Kidney (tissue), 13 donors: ENCODE measurements at regions not wholly inside any gene's neighbourhood (a gene's known extent, or its start where the extent isn't known, plus 50 kb on each side); places are given as distances from the start of the nearest gene placed in this dataset.
A peak's percentile ranks its signal among the peaks of the same experiment; 100 is the strongest.

Experiments used
- DNase-seq, 5 donors: peaks; one replicate each; pipeline ENCODE4 v3.0.0-alpha.2; 2013 to 2020
- FAIRE-seq: peaks from 2 replicates; lab custom pipeline; 2012; peaks lifted over from hg19 to GRCh38; lab: Jason Lieb, UNC
- H3K27ac ChIP-seq, 2 donors: one replicate each; pipeline ENCODE4 v1.7.0; 2013; ENCODE audit warnings: low read depth in 2 of 2, low read length in 2 of 2, inconsistent platforms in 1 of 2
- H3K27me3 ChIP-seq: one replicate; pipeline ENCODE4 v1.7.1; 2013; ENCODE audit warnings: low read length, inconsistent platforms; ENCODE audit not compliant: control insufficient read depth, insufficient read depth
- H3K36me3 ChIP-seq, 3 donors: one replicate each; pipeline versions ENCODE4 v1.7.0 to v1.7.1; 2013; ENCODE audit warnings: low read length in 3 of 3, control low read depth in 1 of 3, inconsistent platforms in 1 of 3; ENCODE audit not compliant: insufficient read depth in 3 of 3, control insufficient read depth in 2 of 3
- H3K4me1 ChIP-seq, 3 donors: one replicate each; pipeline versions ENCODE4 v1.7.0 to v1.7.1; 2013; ENCODE audit warnings: low read length in 3 of 3, inconsistent platforms in 1 of 3, low read depth in 1 of 3; ENCODE audit not compliant: control insufficient read depth in 2 of 3, insufficient read depth in 2 of 3
- H3K4me3 ChIP-seq, 3 donors: one replicate each; pipeline versions ENCODE4 v1.7.0 to v1.8.1; 2013; ENCODE audit warnings: low read length in 3 of 3, control low read depth in 1 of 3, inconsistent platforms in 1 of 3
- H3K9ac ChIP-seq, 3 donors: one replicate each; pipeline versions ENCODE4 v1.7.0 to v1.7.1; 2013; ENCODE audit warnings: low read length in 3 of 3, control low read depth in 1 of 3, inconsistent platforms in 1 of 3
- H3K9me3 ChIP-seq, 3 donors: one replicate each; pipeline versions ENCODE4 v1.7.0 to v1.7.1; 2013; ENCODE audit warnings: low read length in 3 of 3, control low read depth in 1 of 3, inconsistent platforms in 1 of 3; ENCODE audit not compliant: control insufficient read depth in 2 of 3, insufficient read depth in 1 of 3
- CTCF ChIP-seq: IDR thresholded peaks from 3 replicates; pipeline ENCODE4 v1.5.1; 2012; ENCODE audit warnings: mild to moderate bottlenecking, moderate library complexity, borderline replicate concordance; ENCODE audit not compliant: insufficient read depth; ENCODE audit errors: extremely low read depth
- intact Hi-C: fragments of 100-400 bp; cut with DNase I; formaldehyde crosslinking; loops from one replicate; pipeline ENCODE4 v1.11.1; 2022
- donor health status: control.
- donor health status: control.
- donor health status: control.
- donor health status: control.
- donor health status: control.
- donor health status: DM: yes; HTN: yes; CAD: no.
- donor health status: Normal renal cell carcinoma (clear cell type).

GRCh38 chr3:197373096-197373495 lies 74.7 kb upstream of the DLG1 start:
- Histone ChIP-seq H3K9me3 (no peaks in the 10 kb centered on the region), H3K27me3 (no peaks in the 10 kb centered on the region), H3K4me3 (no peak overlapping the region), H3K36me3 (no peaks in the 10 kb centered on the region), H3K4me1 (peaks cover 0 to 3% (median 0%) of the 10 kb centered on the region in 3 donors), H3K9ac (no peak overlapping the region), H3K27ac (no peak overlapping the region)
- no peak for TF ChIP-seq CTCF
- intact Hi-C loops: no loop called here
- DNase-seq: peak in 1 of 5 donors; percentile 22
- no peak for FAIRE-seq

GRCh38 chr3:197372047-197372661 lies 73.7 kb upstream of the DLG1 start:
- no peak for FAIRE-seq
- no peak overlapping the region for H3K4me3 ChIP-seq
- no peak overlapping the region for H3K27ac ChIP-seq
- no peaks in the 10 kb centered on the region for H3K36me3 ChIP-seq
- peak in 4 of 5 donors; percentile 41 to 88 (median 66) for DNase-seq
- TF ChIP-seq CTCF: no peak
- no peaks in the 10 kb centered on the region for H3K9me3 ChIP-seq
- no peaks in the 10 kb centered on the region for H3K27me3 ChIP-seq
- intact Hi-C loops: no loop called here
- H3K9ac ChIP-seq: no peak overlapping the region
- peaks cover 0 to 3% (median 0%) of the 10 kb centered on the region in 3 donors for H3K4me1 ChIP-seq

- no peak for TF ChIP-seq CTCF
- H3K4me3 ChIP-seq: no peak overlapping the region
- no peaks in the 10 kb centered on the region for H3K36me3 ChIP-seq
- peaks cover 0 to 3% (median 0%) of the 10 kb centered on the region in 3 donors for H3K4me1 ChIP-seq
- FAIRE-seq (no peak), DNase-seq (peak in 2 of 5 donors; percentile 60 to 65)
- intact Hi-C loops: no loop called here
- H3K27me3 ChIP-seq: no peaks in the 10 kb centered on the region
- H3K9me3 ChIP-seq: no peaks in the 10 kb centered on the region
- no peak overlapping the region for H3K27ac ChIP-seq
- H3K9ac ChIP-seq: no peak overlapping the region
Observed at GRCh38 chr3:197371591-197372046, 73.2 kb upstream of the DLG1 start.
